SIG-M5 treated with dmso at 0.1 percent for 504 hours (cell line): ENCODE measurements at regions not wholly inside any gene's neighbourhood (a gene's known extent, or its start where the extent isn't known, plus 50 kb on each side); places are given as distances from the start of the nearest gene placed in this dataset.
"Not testable (repeated sequence)": the region's sequence is repeated elsewhere in the genome, so short reads cannot be mapped to it uniquely, and the experiment has no call there.

ENCODE experiments used
- DNase-seq: peaks from one replicate; lab custom pipeline; 2025; ENCODE audit not compliant: unreplicated experiment; lab: John Stamatoyannopoulos, UW

- DNase-seq: no peak
These were observed 51.3 kb upstream of the LARGE1 start for GRCh38 chr22:33971561-33971961.

GRCh38 chr22:33975841-33976240 is 55.6 kb upstream of the LARGE1 start:
- no peak for DNase-seq

- DNase-seq: no peak
These were observed 63.3 kb upstream of the LARGE1 start for GRCh38 chr22:33983558-33983957.

DNA sequence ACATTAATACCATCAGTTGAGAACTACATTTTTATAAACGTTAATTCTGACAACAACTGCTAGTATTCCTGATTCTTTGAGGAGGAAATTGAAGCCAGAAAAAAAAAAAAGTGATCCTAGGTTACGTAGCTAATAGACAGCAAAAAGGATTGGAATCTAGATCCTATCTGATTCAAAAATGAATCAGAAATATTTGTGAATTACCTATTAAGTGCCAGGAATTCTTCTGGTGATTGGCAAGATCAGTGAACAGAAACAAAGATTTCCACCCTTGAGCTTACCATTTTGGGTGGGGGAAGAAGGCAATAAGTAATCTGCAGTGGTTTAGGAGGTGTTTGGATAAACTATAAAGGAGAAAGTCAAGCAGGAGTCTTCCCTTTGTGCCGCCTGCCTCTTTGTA is 63.9 kb upstream of the LARGE1 start:
- no peak for DNase-seq

DNA sequence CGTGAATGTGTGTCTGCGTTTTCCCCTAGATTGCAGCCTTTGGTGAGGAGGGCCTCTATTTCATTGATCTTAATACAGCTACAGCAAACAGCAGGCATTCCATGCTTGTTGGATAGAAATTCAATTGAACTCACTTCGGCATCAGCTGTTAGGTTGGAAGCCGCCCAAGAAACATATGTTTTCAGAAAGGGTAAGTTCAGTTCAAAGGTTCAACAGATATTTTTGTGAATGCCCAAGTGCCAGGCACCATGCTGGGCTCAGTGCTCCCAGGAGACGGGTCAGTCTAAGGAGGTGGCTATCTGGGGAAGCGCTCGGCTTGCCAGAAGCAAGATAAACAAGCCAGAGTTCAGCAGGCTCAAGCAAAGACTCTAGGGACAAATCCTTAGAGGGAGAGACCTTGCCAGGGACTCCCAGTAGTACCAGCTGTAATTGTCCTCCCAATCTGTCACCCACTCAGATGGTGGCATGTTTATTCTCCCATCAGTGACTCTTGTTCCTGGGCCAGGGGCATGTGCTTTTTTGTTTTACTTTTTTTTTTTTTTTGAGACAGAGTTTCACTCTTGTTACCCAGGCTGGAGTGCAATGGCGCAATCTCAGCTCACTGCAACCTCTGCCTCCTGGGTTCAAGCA is 64.5 kb upstream of the LARGE1 start:
- no peak for DNase-seq

GRCh38 chr22:33985506-33985905 is 65.2 kb upstream of the LARGE1 start:
- no peak for DNase-seq

DNA sequence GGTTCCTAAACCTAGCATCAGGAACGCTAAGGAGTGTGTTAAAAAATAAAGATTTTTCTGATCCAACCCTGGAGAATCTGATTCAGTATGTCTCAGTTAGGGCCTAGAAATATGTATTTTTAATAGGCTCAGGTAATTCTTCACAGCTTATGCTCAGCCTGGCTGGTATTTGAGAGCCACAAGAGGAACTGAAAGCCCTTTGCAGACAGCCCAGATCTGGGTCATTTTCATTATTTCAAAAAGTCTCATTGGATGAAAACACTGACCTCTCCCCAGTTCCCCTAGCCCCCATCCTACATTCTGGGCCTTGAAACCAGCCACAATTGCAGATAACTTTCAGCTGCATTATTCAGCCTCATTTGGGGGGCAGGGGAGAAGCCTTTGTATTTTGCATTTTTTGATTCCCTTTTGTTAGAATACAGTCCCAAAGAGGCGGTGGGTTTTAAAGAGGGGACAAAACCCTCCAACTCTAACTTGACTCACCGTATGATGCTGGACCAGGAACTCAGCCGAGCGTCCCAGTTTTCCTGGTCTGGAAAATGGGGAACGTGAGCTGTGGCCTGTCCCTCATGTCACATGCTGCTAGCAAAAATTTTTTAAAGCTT is 66.0 kb upstream of the LARGE1 start:
- DNase-seq: no peak

DNA sequence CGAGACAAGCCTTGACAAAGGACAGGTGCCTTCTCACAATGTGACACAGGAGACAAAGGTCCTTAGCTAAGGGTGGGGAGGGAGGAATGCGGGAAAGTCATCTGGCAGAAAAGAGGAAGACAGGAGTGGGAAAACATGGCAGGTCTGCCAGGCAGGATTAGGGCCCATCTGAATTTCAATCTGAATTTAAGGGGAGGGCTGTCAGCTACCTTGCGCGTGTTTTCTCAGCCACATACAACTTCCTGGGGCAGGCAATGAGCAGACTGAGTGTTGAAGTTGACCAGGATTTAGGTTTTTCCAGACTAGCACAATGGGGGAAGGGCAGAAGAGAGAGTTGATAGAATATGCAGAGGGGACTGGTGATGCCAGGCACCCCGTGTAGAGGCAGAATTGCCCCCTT is 66.7 kb upstream of the LARGE1 start:
- no peak for DNase-seq

GRCh38 chr22:33989263-33989662 is 69.0 kb upstream of the LARGE1 start:
- DNase-seq: not testable (repeated sequence)

DNA sequence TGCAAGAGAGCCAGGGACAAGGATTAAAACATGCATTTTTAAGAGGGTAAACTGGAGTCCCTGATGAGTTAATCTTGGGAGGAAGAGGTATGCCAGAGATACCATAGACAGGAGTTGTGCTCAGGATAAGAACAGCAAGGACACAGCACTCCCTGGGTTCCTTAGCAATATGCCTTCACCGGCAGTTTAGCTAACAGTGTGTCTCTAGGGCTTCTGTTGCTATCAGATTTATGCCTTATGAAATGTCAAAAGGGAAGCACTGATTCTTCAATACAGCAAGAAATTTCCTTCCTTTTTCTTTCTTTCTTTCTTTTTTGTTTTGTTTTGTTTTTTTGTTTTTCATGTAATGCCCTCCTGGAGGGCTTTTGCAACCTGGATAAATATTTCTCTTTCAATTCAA is 71.3 kb upstream of the LARGE1 start:
- DNase-seq: no peak

DNA sequence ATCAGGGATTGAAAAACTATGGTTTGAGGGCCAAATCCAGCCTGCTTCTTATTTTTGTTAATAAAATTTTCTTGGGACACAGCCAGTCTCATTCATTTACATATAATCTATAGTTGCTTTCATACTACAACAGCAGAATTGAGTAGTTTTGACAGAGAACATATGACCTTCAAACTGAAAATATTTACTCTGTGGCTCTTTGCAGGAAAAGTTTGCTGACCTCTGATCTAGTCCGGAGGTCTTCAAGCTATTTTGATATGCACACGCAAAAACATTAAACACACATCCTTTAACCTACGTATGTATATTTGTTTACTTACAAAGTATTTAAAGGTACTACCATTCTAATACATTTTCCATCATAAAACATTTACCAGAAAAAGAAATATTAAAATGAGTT is 76.5 kb upstream of the LARGE1 start:
- no peak for DNase-seq

DNA sequence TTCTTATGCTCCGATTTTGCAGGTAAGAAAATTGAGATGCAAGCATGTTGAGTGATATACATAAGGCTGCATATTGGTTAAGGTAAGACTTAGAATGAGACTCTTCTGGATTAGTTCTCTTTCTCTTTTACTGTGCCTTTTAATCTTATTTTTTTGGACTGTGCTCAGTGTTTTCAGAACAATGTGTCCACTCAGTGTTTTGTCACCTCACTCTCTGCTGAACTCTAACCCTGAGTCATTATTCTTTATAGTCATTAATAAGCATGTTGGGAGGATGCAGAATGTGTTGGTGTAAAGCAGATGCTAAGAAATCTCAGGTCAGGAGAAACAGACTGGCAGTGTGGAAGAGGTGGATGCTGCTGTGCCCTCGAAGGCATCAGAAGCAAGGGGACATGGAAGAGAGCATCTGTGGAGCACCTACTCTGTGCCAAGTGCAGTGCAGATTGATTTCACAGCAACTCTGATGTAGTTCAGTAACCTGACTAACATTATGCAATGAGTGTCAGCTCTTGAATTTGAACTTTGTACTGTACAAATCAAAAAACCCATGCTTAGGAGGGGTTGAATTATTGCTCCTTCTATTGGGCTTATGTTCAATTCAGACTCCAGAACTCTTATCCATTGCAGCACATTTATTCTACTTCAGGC is 80.7 kb upstream of the LARGE1 start:
- DNase-seq: no peak

DNA sequence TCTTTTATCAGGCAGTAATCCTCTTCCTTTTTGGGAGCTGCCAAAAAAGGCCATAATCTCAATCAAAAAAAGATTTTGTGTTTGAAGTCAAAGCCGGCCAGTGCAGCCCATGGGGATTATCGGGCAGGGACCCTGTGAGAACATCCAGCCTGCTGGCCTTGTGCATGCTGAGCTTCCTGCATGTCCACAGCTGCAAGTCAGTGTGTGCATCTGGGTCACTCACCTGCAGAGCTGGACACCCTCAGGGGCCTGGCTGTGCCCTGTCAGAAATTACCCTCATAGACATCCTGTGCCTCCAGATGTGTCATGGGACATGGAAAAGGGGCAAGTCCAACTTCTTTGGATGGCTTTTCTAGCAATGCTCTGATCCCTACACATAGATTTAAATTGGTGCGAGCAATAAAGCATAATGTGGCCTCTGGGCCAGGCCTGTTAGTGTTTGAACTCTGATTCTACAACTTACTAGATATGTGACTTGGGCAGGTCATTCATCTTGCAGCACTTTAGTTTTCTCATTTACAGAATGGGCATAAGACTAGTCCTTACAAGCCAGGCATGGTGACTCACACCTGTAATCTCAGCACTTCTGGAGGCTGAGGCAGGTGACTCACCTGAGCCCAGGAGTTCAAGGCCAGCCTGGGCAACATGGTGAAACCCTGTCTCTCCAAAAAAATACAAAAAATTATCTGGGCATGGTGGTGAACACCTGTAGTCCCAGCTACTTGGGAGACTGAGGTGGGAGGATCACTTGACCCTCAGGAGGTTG is 81.6 kb upstream of the LARGE1 start:
- no peak for DNase-seq

GRCh38 chr22:34004058-34004457 is 83.8 kb upstream of the LARGE1 start:
- no peak for DNase-seq

DNA sequence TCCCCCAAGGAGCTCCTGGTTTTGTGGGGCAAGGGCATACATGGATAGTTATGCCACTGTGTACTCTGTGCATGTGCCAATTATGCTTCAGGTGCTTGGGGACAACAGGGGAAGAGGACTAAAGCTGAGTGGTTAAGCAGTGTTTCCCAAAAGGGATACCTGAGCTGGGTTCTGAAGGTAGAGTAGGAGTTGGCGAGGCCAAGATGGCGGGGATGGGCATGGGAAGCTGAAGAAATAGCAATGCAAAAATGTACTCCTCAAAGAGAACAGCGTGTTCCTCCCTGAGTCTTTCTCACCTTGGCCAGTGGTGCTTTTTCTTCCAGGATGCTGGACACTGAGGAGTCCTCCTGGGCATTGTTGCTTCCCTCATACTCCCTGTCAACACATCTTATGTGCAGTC is 90.0 kb upstream of the LARGE1 start:
- DNase-seq: no peak

GRCh38 chr22:34015642-34016041 is 95.4 kb upstream of the LARGE1 start:
- no peak for DNase-seq

DNA sequence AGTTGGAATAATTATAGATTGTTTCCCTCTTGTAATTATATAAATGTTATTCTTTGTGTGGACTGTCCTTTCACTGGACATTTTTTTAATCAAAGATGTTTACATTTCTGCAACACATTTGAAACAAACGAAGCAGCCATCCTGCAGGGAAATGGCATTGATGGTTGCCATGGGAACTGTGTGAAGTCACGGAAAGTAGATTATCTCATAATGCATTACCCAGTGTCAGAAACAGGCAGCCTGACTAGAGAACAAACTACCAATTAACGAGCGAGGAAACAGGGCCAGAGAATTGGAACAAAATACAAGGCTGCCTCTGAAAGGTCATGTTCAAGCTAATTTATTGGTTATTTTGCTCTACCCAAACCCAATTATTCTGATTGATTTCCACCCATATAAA is 96.9 kb upstream of the LARGE1 start:
- DNase-seq: no peak

- DNase-seq: no peak
These were observed 99.0 kb upstream of the LARGE1 start for GRCh38 chr22:34019190-34019845.

GRCh38 chr22:34035209-34035608 is 114.9 kb upstream of the LARGE1 start:
- no peak for DNase-seq

DNA sequence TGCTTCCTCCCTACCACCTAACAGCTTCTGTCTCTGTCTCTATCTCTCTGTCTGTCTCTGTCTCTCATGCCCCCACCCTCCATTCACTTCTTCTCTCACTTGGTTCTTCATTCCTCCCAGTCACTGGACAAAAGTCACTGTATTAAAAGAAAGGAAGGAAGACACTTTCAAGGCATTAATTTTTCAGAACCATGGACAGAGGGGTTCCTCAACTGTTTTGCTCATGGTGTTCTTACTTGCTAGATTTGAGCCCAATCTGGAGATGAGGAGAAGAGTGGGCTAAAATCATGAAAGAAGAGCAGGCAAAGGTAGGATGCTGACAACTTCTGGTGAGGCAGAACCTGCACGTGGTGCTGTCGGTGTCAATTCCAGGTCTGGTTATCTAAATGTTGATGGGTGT is 116.7 kb upstream of the LARGE1 start:
- DNase-seq: no peak

DNA sequence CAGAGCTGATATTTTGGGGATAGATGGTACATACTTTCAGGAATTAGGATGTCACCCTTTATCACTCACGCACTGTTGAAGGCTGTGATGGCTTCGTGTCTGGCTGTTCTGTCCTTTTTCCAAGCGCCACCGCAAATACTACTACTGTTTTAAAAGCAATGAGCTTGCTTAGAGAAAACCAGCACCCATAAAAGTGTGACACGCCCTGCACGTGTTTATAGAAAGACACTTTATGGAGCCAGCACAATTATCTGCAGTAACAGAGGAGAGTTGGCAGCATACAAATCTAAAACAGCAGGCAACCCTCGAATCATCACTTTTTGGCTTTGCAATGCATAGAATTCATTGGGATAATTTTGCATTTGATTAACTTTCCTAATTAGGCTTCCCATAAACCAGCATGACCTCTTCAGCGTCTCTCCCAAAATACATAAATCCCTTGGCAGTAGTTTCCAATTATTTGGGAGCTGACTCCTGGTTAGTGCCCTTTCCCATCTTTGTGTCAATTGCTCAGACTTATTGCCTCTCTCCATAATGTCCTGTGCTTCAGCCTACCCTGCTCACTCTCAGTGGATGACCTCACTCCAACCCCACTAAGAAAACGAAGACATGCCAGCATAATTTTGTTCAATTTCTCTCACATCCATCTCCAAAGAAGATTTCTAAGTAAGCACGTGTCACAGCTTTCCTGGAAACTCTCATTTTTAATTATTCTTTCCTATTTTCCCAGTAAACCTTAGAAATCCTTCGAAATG is 118.7 kb upstream of the LARGE1 start:
- DNase-seq: no peak
